Sigmoid colon (tissue), 6 donors: ENCODE measurements at regions not wholly inside any gene's neighbourhood (a gene's known extent, or its start where the extent isn't known, plus 50 kb on each side); places are given as distances from the start of the nearest gene placed in this dataset.
A peak's percentile ranks its signal among the peaks of the same experiment; 100 is the strongest.

Source experiments
- DNase-seq: peaks from one replicate; pipeline ENCODE4 v3.0.0-alpha.2; 2019
- H3K27ac ChIP-seq, 4 donors: fragments of 200-600 bp; sonication (generic); one replicate each; pipeline ENCODE4 v1.5.1; 2016 to 2019; ENCODE audit warnings: mild to moderate bottlenecking in 1 of 4
- H3K27me3 ChIP-seq, 3 donors: fragments of 200-600 bp; sonication (generic); one replicate each; pipeline ENCODE4 v1.5.1; 2019; ENCODE audit warnings: mild to moderate bottlenecking in 1 of 3
- H3K36me3 ChIP-seq, 4 donors: fragments of 200-600 bp; sonication (generic); one replicate each; pipeline ENCODE4 v1.5.1; 2016 to 2019
- H3K4me1 ChIP-seq, 4 donors: fragments of 200-600 bp; sonication (generic); one replicate each; pipeline ENCODE4 v1.5.1; 2017 to 2019
- H3K4me3 ChIP-seq, 4 donors: fragments of 200-600 bp; sonication (generic); one replicate each; pipeline ENCODE4 v1.5.1; 2017 to 2019; ENCODE audit warnings: mild to moderate bottlenecking in 2 of 4, moderate library complexity in 1 of 4
- H3K9me3 ChIP-seq, 4 donors: fragments of 200-600 bp in 3 of 4; sonication (generic) in 3 of 4; one replicate each; pipeline versions ENCODE4 v1.5.1 to v1.6.1; 2013 to 2019
- EP300 ChIP-seq, 4 donors: sonication (generic); formaldehyde crosslinking; IDR thresholded peaks; one replicate each; pipeline ENCODE4 v1.6.1; 2017; ENCODE audit warnings: antibody characterized with exemption in 4 of 4
- POLR2A ChIP-seq, 2 donors: fragments of 450-650 bp; IDR thresholded peaks; one replicate each; pipeline ENCODE4 v1.6.1; 2016; ENCODE audit warnings: antibody characterized with exemption in 2 of 2, mild to moderate bottlenecking in 2 of 2, moderate library complexity in 2 of 2
- POLR2AphosphoS5 ChIP-seq, 4 donors: sonication (generic); formaldehyde crosslinking; IDR thresholded peaks; one replicate each; pipeline ENCODE4 v1.6.1; 2017; ENCODE audit warnings: antibody characterized with exemption in 4 of 4
- WGBS, 2 donors: extraction: QIAGEN DNeasy Blood & Tissue Kit; methylation state at CpG; one replicate each; pipeline ENCODE4 v1.1.7; 2013; 5-methylcytosine and 5-hydroxymethylcytosine counted together
- intact Hi-C: fragments of 100-400 bp; cut with DNase I; formaldehyde crosslinking; loops from one replicate; pipeline ENCODE4 v1.15.1; 2023
- TF ChIP-seq, protein P1 (sequence below), 4 experiments: fragments of 450-650 bp in 3 of 4; fragments of 200-600 bp in 1 of 4; IDR thresholded peaks; one replicate each; pipeline ENCODE4 v1.5.1; 2016 to 2019; ENCODE audit warnings: antibody characterized with exemption in 4 of 4, mild to moderate bottlenecking in 3 of 4, moderate library complexity in 2 of 4
- donor health status: healthy with polysubstance abuse.
- donor health status: healthy.

DNA sequence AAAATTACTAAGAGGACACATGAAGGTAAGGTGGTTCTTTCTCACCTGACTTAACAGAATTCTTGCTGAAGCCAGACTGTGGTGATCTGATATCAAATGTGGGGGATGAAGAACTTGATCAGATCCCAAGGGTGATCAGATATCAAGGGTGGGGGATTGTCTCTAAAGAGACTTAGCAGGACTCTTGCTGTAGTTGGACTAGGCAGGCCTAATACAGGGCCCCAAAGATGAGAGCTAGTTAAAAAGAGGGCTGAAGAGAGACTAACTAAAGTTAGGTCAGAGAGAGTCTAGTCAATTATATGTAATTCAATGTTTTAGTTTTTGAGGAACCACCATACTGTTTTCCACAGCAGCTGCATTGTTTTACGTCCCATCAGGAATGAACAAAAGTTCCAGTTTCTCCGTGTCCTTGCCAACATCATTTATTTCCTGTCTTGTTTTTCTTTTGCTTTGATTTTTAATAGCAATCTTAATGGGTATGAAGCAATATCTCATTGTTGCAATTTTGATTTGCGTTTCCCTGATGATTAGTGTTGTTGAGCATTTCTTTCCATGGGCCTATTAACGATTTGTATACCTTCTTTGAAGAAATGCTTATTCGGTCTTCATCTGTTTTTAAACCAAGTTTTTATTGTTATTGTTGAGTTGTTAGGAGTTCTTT lies 77.6 kb upstream of the ALDH1A1 start:
- H3K27me3 ChIP-seq = no peaks in the 10 kb centered on the region
- H3K9me3 ChIP-seq = no peaks in the 10 kb centered on the region
- WGBS, 2 donors = 83 to 85% methylated on average over 5 of the region's 5 CpGs
- TF ChIP-seq POLR2A (IDR thresholded peaks at IDR 0.05) (no peak), POLR2AphosphoS5 (IDR thresholded peaks at IDR 0.05) (peak in 1 of 4 donors; percentile 19)
- intact Hi-C loops = loop anchor here (5.0 kb wide), 1 partner anchor 152 kb away; no protein-coding TSS in a partner anchor
- no peak overlapping the region for H3K27ac ChIP-seq
- no peaks in the 10 kb centered on the region for H3K4me1 ChIP-seq
- no peak overlapping the region for H3K4me3 ChIP-seq
- H3K36me3 ChIP-seq = no peaks in the 10 kb centered on the region
- DNase-seq = no peak

DNA sequence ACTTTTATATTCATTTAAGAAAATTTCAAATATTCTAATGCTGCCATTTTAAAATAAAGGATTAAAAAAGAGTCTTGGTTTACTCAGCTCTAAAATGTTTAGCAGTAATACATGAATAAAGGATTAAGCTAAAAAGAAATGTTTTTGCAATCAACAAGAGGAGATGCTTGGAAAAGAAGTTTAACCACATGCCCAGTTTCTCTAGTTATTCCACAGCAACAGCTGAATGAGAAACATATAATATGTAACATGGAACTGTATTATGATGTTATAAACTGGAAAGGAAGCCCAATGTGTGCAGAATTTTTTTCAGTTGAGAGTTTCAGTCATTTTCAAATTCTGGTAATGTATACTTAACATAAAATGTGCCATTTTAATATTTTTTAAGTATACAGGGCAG lies 76.5 kb upstream of the ALDH1A1 start:
- DNase-seq = no peak
- H3K9me3 ChIP-seq = no peaks in the 10 kb centered on the region
- no peak overlapping the region for H3K27ac ChIP-seq
- no peak overlapping the region for H3K4me3 ChIP-seq
- no peaks in the 10 kb centered on the region for H3K27me3 ChIP-seq
- TF ChIP-seq EP300 (IDR thresholded peaks at IDR 0.05) (no peak), POLR2A (IDR thresholded peaks at IDR 0.05) (no peak), POLR2AphosphoS5 (IDR thresholded peaks at IDR 0.05) (no peak)
- TF ChIP-seq, protein P1, sequence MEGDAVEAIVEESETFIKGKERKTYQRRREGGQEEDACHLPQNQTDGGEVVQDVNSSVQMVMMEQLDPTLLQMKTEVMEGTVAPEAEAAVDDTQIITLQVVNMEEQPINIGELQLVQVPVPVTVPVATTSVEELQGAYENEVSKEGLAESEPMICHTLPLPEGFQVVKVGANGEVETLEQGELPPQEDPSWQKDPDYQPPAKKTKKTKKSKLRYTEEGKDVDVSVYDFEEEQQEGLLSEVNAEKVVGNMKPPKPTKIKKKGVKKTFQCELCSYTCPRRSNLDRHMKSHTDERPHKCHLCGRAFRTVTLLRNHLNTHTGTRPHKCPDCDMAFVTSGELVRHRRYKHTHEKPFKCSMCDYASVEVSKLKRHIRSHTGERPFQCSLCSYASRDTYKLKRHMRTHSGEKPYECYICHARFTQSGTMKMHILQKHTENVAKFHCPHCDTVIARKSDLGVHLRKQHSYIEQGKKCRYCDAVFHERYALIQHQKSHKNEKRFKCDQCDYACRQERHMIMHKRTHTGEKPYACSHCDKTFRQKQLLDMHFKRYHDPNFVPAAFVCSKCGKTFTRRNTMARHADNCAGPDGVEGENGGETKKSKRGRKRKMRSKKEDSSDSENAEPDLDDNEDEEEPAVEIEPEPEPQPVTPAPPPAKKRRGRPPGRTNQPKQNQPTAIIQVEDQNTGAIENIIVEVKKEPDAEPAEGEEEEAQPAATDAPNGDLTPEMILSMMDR (IDR thresholded peaks at IDR 0.05) = no peak
- no peaks in the 10 kb centered on the region for H3K36me3 ChIP-seq
- H3K4me1 ChIP-seq = no peaks in the 10 kb centered on the region
- intact Hi-C loops = no loop called here

DNA sequence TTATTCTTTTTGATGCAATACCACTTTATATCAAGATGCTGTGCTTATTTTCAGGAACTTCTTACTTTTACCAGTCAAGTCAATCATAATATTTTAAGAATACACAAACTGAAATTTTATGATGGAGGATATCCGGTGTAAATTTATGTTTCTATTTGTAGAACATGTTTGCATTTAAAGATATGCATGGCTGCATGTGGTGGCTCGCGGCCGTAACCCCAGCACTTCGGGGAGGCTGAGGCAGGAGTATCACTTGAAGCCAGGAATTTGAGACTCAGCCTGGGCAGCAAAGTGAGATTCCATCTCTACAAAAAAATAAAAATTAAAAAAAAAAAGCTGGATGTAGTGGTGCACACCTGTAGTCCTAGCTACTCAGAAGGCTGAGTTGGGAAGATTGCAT lies 73.5 kb upstream of the ALDH1A1 start:
- intact Hi-C loops = no loop called here
- no peak overlapping the region for H3K4me3 ChIP-seq
- no peaks in the 10 kb centered on the region for H3K9me3 ChIP-seq
- no peaks in the 10 kb centered on the region for H3K27me3 ChIP-seq
- H3K27ac ChIP-seq = no peak overlapping the region
- TF ChIP-seq EP300 (IDR thresholded peaks at IDR 0.05) (no peak), POLR2AphosphoS5 (IDR thresholded peaks at IDR 0.05) (no peak), POLR2A (IDR thresholded peaks at IDR 0.05) (no peak)
- DNase-seq = no peak
- WGBS, 2 donors = 61 to 73% methylated on average over 5 of the region's 5 CpGs
- no peaks in the 10 kb centered on the region for H3K36me3 ChIP-seq
- H3K4me1 ChIP-seq = peaks cover 0 to 18% (median 12%) of the 10 kb centered on the region in 4 donors

DNA sequence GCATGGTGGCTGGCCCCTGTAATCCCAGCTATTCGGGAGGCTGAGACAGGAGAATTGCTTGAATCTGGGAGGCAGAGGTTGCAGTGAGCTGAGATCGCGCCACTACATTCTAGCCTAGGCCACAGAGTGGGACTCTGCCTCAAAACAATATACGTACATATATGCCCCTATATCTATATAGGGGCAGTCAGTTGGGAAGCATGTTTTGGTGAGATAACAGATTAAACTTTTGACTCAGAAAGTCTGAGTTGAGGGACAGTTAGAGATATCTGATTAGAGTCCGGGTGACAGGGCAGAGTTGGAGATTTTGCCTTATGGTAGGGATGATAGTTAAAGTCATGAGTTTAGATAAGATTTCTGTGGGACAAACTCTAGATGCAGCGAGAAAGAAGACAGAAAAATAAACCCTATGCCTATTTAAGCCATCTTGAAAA lies 71.8 kb upstream of the ALDH1A1 start:
- Histone ChIP-seq H3K27me3 (no peaks in the 10 kb centered on the region), H3K9me3 (no peaks in the 10 kb centered on the region), H3K4me3 (no peak overlapping the region), H3K36me3 (no peaks in the 10 kb centered on the region), H3K4me1 (peaks cover 0 to 18% (median 12%) of the 10 kb centered on the region in 4 donors), H3K27ac (no peak overlapping the region)
- TF ChIP-seq POLR2AphosphoS5 (IDR thresholded peaks at IDR 0.05) = no peak
- TF ChIP-seq, protein P1 (IDR thresholded peaks at IDR 0.05) = no peak
- TF ChIP-seq EP300 (IDR thresholded peaks at IDR 0.05) = no peak
- TF ChIP-seq POLR2A (IDR thresholded peaks at IDR 0.05) = no peak
- intact Hi-C loops = loop anchor here (5.0 kb wide), 2 partner anchors 72 to 152 kb away; partner anchors contain the start of gene ALDH1A1
- WGBS, 2 donors = 94 to 97% methylated on average over 6 of the region's 6 CpGs
- no peak for DNase-seq

DNA sequence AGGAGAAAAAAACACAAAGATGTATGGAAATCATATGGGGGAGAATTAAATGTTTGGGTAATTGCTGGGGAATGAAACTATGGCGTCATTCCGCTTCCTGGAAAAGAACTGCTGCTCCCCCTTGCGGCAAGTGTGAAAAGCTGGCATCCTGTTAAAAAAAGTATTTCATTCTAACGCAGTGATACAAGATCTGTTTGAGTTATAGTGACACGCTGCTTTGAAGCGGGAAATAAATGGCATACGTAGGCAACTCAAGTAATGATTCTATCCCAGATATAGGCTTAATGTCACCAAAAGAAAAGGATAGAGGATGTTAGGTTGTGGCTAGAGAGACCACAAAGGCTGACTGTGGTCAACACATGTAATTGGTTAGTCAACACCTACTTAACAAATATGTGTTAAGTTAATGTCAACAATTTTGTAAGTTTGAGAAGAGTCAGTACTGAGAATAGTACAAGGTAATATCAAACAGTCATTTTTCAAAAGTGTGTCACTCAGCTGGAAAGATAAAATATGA lies 70.2 kb upstream of the ALDH1A1 start:
- Histone ChIP-seq H3K4me1 (peaks cover 0 to 18% (median 12%) of the 10 kb centered on the region in 4 donors), H3K9me3 (no peaks in the 10 kb centered on the region), H3K4me3 (no peak overlapping the region), H3K27ac (peak overlapping the region in 3 of 4 donors; percentile 42 to 61 (median 45)), H3K36me3 (no peaks in the 10 kb centered on the region), H3K27me3 (no peaks in the 10 kb centered on the region)
- TF ChIP-seq, protein P1 (IDR thresholded peaks at IDR 0.05) = peak; percentile 81 to 85 (median 84)
- TF ChIP-seq POLR2AphosphoS5 (IDR thresholded peaks at IDR 0.05) = peak in 2 of 4 donors; percentile 36 to 39
- no peak for TF ChIP-seq EP300 (IDR thresholded peaks at IDR 0.05)
- no peak for TF ChIP-seq POLR2A (IDR thresholded peaks at IDR 0.05)
- peak; percentile 75 for DNase-seq
- WGBS, 2 donors = 2 to 9% methylated on average over 7 of the region's 7 CpGs
- intact Hi-C loops = loop anchor here (1.0 to 5.0 kb wide), 4 partner anchors 60 to 166 kb away; partner anchors contain the start of gene ALDH1A1
